DND-41 (cell line): ENCODE measurements at regions not wholly inside any gene's neighbourhood (a gene's known extent, or its start where the extent isn't known, plus 50 kb on each side); places are given as distances from the start of the nearest gene placed in this dataset.
A peak's percentile ranks its signal among the peaks of the same experiment; 100 is the strongest.
"Not testable (repeated sequence)": the region's sequence is repeated elsewhere in the genome, so short reads cannot be mapped to it uniquely, and the experiment has no call there.

Experiments
- ATAC-seq: fragments of 200-7000 bp; cut with Tn5 transposase; 3 replicates; pipeline ENCODE4 v1.9.1; 2021; ENCODE audit warnings: low read depth; ENCODE audit not compliant: insufficient read depth
- DNase-seq: peaks from one replicate; pipeline ENCODE4 v3.0.0-alpha.2; 2020
- H2AFZ ChIP-seq: 2 replicates; pipeline ENCODE4 v1.6.0; 2012; ENCODE audit warnings: low read depth, low read length
- H3K27ac ChIP-seq: 2 replicates; pipeline ENCODE4 v1.5.1; 2012; ENCODE audit warnings: low read length, inconsistent platforms
- H3K27me3 ChIP-seq: fragments of 200-600 bp; sonication (generic); 2 replicates; pipeline ENCODE4 v1.6.0; 2012; ENCODE audit warnings: low read length, mild to moderate bottlenecking, inconsistent platforms; ENCODE audit not compliant: insufficient read depth, poor library complexity
- H3K36me3 ChIP-seq: 2 replicates; pipeline ENCODE4 v1.5.1; 2012; ENCODE audit warnings: low read length, inconsistent platforms; ENCODE audit not compliant: insufficient read depth
- H3K4me1 ChIP-seq: 2 replicates; pipeline ENCODE4 v1.5.1; 2012; ENCODE audit warnings: mild to moderate bottlenecking, low read length; ENCODE audit not compliant: insufficient read depth
- H3K4me2 ChIP-seq: 2 replicates; pipeline ENCODE4 v1.6.0; 2012; ENCODE audit warnings: mild to moderate bottlenecking, moderate library complexity, low read length, inconsistent platforms; ENCODE audit not compliant: insufficient read depth
- H3K4me3 ChIP-seq, 2 experiments: fragments of 200-600 bp in 1 of 2; shearing (Covaris generic) in 1 of 2; 2 replicates each; pipeline ENCODE4 v1.5.1; 2012 to 2016; ENCODE audit warnings: inconsistent platforms in 2 of 2, low read length in 2 of 2, mild to moderate bottlenecking in 2 of 2, low read depth in 1 of 2, moderate library complexity in 1 of 2
- H3K79me2 ChIP-seq: 2 replicates; pipeline ENCODE4 v1.6.0; 2012; ENCODE audit warnings: low read length, inconsistent platforms; ENCODE audit not compliant: insufficient read depth
- H3K9ac ChIP-seq: 2 replicates; pipeline ENCODE4 v1.6.0; 2012; ENCODE audit warnings: low read depth, mild to moderate bottlenecking, inconsistent platforms, low read length, moderate library complexity
- H3K9me3 ChIP-seq: 2 replicates; pipeline ENCODE4 v1.5.1; 2012; ENCODE audit warnings: low read length, moderate library complexity, mild to moderate bottlenecking, inconsistent platforms; ENCODE audit not compliant: insufficient read depth, severe bottlenecking
- H4K20me1 ChIP-seq: 2 replicates; pipeline ENCODE4 v1.6.0; 2012; ENCODE audit warnings: low read length; ENCODE audit not compliant: insufficient read depth

- H3K4me2 ChIP-seq, H2AFZ ChIP-seq: not testable (repeated sequence)
Observed at GRCh38 chr11:67847896-67848875, 155.7 kb downstream of the UNC93B1 start.

GRCh38 chr11:67846303-67846702 is 157.6 kb downstream of the UNC93B1 start:
- H3K9me3 ChIP-seq, DNase-seq, H3K4me1 ChIP-seq, H3K27ac ChIP-seq, ATAC-seq, H3K9ac ChIP-seq, H3K4me2 ChIP-seq, H3K36me3 ChIP-seq, H3K27me3 ChIP-seq, H2AFZ ChIP-seq, H3K79me2 ChIP-seq, H4K20me1 ChIP-seq, H3K4me3 ChIP-seq: not testable (repeated sequence)

More at GRCh38 chr11:67847896-67848875, 155.7 kb downstream of the UNC93B1 start:
- H3K27me3 ChIP-seq, H3K27ac ChIP-seq, H3K9ac ChIP-seq, H3K79me2 ChIP-seq, H3K9me3 ChIP-seq, H3K4me1 ChIP-seq, H3K4me3 ChIP-seq, H3K36me3 ChIP-seq, DNase-seq, ATAC-seq, H4K20me1 ChIP-seq: not testable (repeated sequence)

- not testable (repeated sequence) for H4K20me1 ChIP-seq, H3K9me3 ChIP-seq, H3K27me3 ChIP-seq, ATAC-seq, H3K9ac ChIP-seq, H3K36me3 ChIP-seq, H2AFZ ChIP-seq, H3K79me2 ChIP-seq, H3K27ac ChIP-seq, DNase-seq, H3K4me1 ChIP-seq, H3K4me3 ChIP-seq, H3K4me2 ChIP-seq
Observed at GRCh38 chr11:67845296-67845695, 158.6 kb downstream of the UNC93B1 start.

GRCh38 chr11:67840599-67840998 is 163.3 kb downstream of the UNC93B1 start:
- H3K9ac ChIP-seq, H3K4me2 ChIP-seq, DNase-seq, H3K36me3 ChIP-seq, H3K79me2 ChIP-seq, H2AFZ ChIP-seq, ATAC-seq, H3K27ac ChIP-seq, H3K4me3 ChIP-seq, H3K9me3 ChIP-seq, H3K4me1 ChIP-seq, H3K27me3 ChIP-seq, H4K20me1 ChIP-seq: not testable (repeated sequence)

- not testable (repeated sequence) for H3K9me3 ChIP-seq, H3K9ac ChIP-seq, H3K27me3 ChIP-seq, H3K4me3 ChIP-seq, H3K36me3 ChIP-seq, H3K4me2 ChIP-seq, H3K27ac ChIP-seq, H3K79me2 ChIP-seq, ATAC-seq, H4K20me1 ChIP-seq, DNase-seq, H2AFZ ChIP-seq
- H3K4me1 ChIP-seq: peaks cover 12% of the 10 kb centered on the region; the same call in 1 of the 2 replicates
Observed at GRCh38 chr11:67830152-67830551, 155.7 kb upstream of the ALDH3B2 start.

GRCh38 chr11:67826951-67827296 is 152.5 kb upstream of the ALDH3B2 start:
- not testable (repeated sequence) for H3K4me2 ChIP-seq, H3K27me3 ChIP-seq, H3K9me3 ChIP-seq, ATAC-seq, H4K20me1 ChIP-seq, H3K79me2 ChIP-seq, H3K36me3 ChIP-seq, H3K4me3 ChIP-seq, DNase-seq, H3K27ac ChIP-seq, H3K9ac ChIP-seq, H2AFZ ChIP-seq
- peaks cover 12% of the 10 kb centered on the region; the same call in 1 of the 2 replicates for H3K4me1 ChIP-seq

- not testable (repeated sequence) for H3K27ac ChIP-seq, H2AFZ ChIP-seq, H3K4me2 ChIP-seq, H3K4me3 ChIP-seq, H3K9me3 ChIP-seq, H3K36me3 ChIP-seq, H3K9ac ChIP-seq, H3K79me2 ChIP-seq, H3K27me3 ChIP-seq, H4K20me1 ChIP-seq
- peaks cover 12% of the 10 kb centered on the region; the same call in 1 of the 2 replicates for H3K4me1 ChIP-seq
- DNase-seq (peak; percentile 63), ATAC-seq (peak; percentile 40; the same call in 1 of the 3 replicates)
Observed at GRCh38 chr11:67826028-67826950, 151.9 kb upstream of the ALDH3B2 start.
